HepG2 (cell line): ENCODE measurements at regions not wholly inside any gene's neighbourhood (a gene's known extent, or its start where the extent isn't known, plus 50 kb on each side); places are given as distances from the start of the nearest gene placed in this dataset.

ENCODE experiments used
- ATAC-seq: fragments of 200-7000 bp; cut with Tn5 transposase; 3 replicates; pipeline ENCODE4 v1.9.1; 2020; ENCODE audit warnings: mild to moderate bottlenecking, moderate library complexity
- BruUV-seq: library from RNA; stranded (reverse); fragments of 400-500 nt; replicated peaks from 2 replicates; lab custom pipeline; 2021; lab: Mats Ljungman, UMichigan
- CTCF ChIA-PET: fragments of 300-600 bp; formaldehyde crosslinking; extraction: SDS; loops from one replicate; lab custom pipeline; 2021; ENCODE audit warnings: low total read pairs, inconsistent platforms, low intra/inter-chr PET ratio; lab: Yijun Ruan, JAX
- POLR2A ChIA-PET: fragments of 350-600 bp; sonication (Branson Sonifier 250); formaldehyde crosslinking; loops from one replicate; lab custom pipeline; 2020; ENCODE audit warnings: antibody characterized with exemption, inconsistent platforms; lab: Yijun Ruan, JAX
- DNase-seq: peaks from one replicate; pipeline ENCODE4 v3.0.0-alpha.2; 2015; ENCODE audit warnings: low spot score
- FAIRE-seq: peaks from 3 replicates; lab custom pipeline; 2011; peaks lifted over from hg19 to GRCh38; lab: Jason Lieb, UNC
- H2AFZ ChIP-seq: one replicate; pipeline ENCODE4 v1.6.1; 2011; ENCODE audit warnings: low read length, inconsistent platforms
- H3K27ac ChIP-seq: fragments of 300-600 bp; 3 replicates; pipeline ENCODE4 v1.8.0; 2011; ENCODE audit warnings: mixed run types, mild to moderate bottlenecking, mixed read lengths, low read length, inconsistent platforms; ENCODE audit not compliant: insufficient read depth; ENCODE audit errors: extremely low read length
- H3K27me3 ChIP-seq, 2 experiments: fragments of 200-600 bp in 1 of 2; 2 replicates in 1 of 2; 3 replicates in 1 of 2; pipeline versions ENCODE4 v1.6.0 to v1.8.0; 2011; ENCODE audit warnings: low read length in 2 of 2, mild to moderate bottlenecking in 2 of 2, moderate library complexity in 2 of 2, inconsistent platforms in 1 of 2; ENCODE audit not compliant: insufficient read depth in 2 of 2, control insufficient read depth in 1 of 2
- H3K36me3 ChIP-seq, 2 experiments: fragments of 200-600 bp in 1 of 2; replicated peaks in 1 of 2; 2 replicates in 1 of 2; 3 replicates in 1 of 2; pipeline versions ENCODE4 v1.5.1 to v1.8.0; 2011; ENCODE audit warnings: low read length in 2 of 2, inconsistent platforms in 1 of 2; ENCODE audit not compliant: insufficient read depth in 2 of 2, control insufficient read depth in 1 of 2
- H3K4me1 ChIP-seq: 2 replicates; pipeline ENCODE4 v1.5.1; 2012; ENCODE audit warnings: low read length, inconsistent platforms; ENCODE audit not compliant: insufficient read depth
- H3K4me2 ChIP-seq: 2 replicates; pipeline ENCODE4 v1.6.0; 2011; ENCODE audit warnings: low read depth, low read length, inconsistent platforms
- H3K4me3 ChIP-seq, 3 experiments: fragments of 200-600 bp in 1 of 3; sonication (generic), shearing (Covaris generic) in 1 of 3; replicated peaks in 1 of 3; 2 replicates each; pipeline ENCODE4 v1.5.1; 2011 to 2016; ENCODE audit warnings: low read length in 3 of 3, inconsistent platforms in 2 of 3, low read depth in 2 of 3, mild to moderate bottlenecking in 2 of 3, control low read depth in 1 of 3, mixed read lengths in 1 of 3; ENCODE audit not compliant: insufficient read depth in 1 of 3
- H3K79me2 ChIP-seq: one replicate; pipeline ENCODE4 v1.6.1; 2011; ENCODE audit warnings: low read length, inconsistent platforms; ENCODE audit not compliant: insufficient read depth
- H3K9ac ChIP-seq: 2 replicates; pipeline ENCODE4 v1.6.0; 2011; ENCODE audit warnings: mild to moderate bottlenecking, low read depth, low read length, inconsistent platforms; ENCODE audit not compliant: insufficient read depth
- H3K9me3 ChIP-seq: 2 replicates; pipeline ENCODE4 v1.5.1; 2012; ENCODE audit warnings: mild to moderate bottlenecking, low read length
- H4K20me1 ChIP-seq: 2 replicates; pipeline ENCODE4 v1.6.0; 2011; ENCODE audit warnings: inconsistent platforms, mild to moderate bottlenecking, low read length, moderate library complexity; ENCODE audit not compliant: insufficient read depth
- EEA1 ChIP-seq: sonication (generic); formaldehyde crosslinking; IDR thresholded peaks from 2 replicates; pipeline ENCODE4 v1.5.1; 2020; ENCODE audit warnings: mild to moderate bottlenecking, missing genetic modification reagents, borderline replicate concordance
- GLI4 ChIP-seq: sonication (generic); formaldehyde crosslinking; IDR thresholded peaks from 2 replicates; pipeline ENCODE4 v1.5.1; 2020; ENCODE audit warnings: missing genetic modification reagents, mild to moderate bottlenecking, moderate library complexity, borderline replicate concordance
- JARID2 ChIP-seq: sonication (generic); formaldehyde crosslinking; IDR thresholded peaks from 2 replicates; pipeline ENCODE4 v1.8.1; 2023; ENCODE audit warnings: missing genetic modification reagents, inconsistent platforms; ENCODE audit not compliant: insufficient replicate concordance
- KLF12 ChIP-seq: sonication (generic); formaldehyde crosslinking; IDR thresholded peaks from 2 replicates; pipeline ENCODE4 v1.4.0; 2020; ENCODE audit warnings: missing genetic modification reagents, borderline replicate concordance
- MXD4 ChIP-seq: IDR thresholded peaks from 2 replicates; pipeline ENCODE4 v1.6.1; 2016; ENCODE audit warnings: mild to moderate bottlenecking, missing biosample characterization, missing genetic modification reagents
- NONO ChIP-seq, 2 experiments: fragments of 450-650 bp in 1 of 2; sonication (generic) in 1 of 2; formaldehyde crosslinking in 1 of 2; IDR thresholded peaks in 1 of 2; conservative IDR thresholded peaks in 1 of 2; 2 replicates each; pipeline versions ENCODE4 v1.6.1 to v1.8.0; 2017 to 2022; ENCODE audit warnings: mild to moderate bottlenecking in 1 of 2, missing genetic modification reagents in 1 of 2, moderate library complexity in 1 of 2
- RAD51 ChIP-seq: fragments of 450-650 bp; IDR thresholded peaks from 2 replicates; pipeline ENCODE4 v1.6.1; 2016; ENCODE audit warnings: borderline replicate concordance
- TARDBP ChIP-seq: sonication (generic); formaldehyde crosslinking; IDR thresholded peaks from 2 replicates; pipeline ENCODE4 v1.8.0; 2022; ENCODE audit warnings: mild to moderate bottlenecking, missing genetic modification reagents
- ZNF142 ChIP-seq: sonication (generic); formaldehyde crosslinking; IDR thresholded peaks from 2 replicates; pipeline ENCODE4 v1.4.0; 2020; ENCODE audit warnings: missing genetic modification reagents
- ZNF354B ChIP-seq: sonication (generic); formaldehyde crosslinking; IDR thresholded peaks from 2 replicates; pipeline ENCODE4 v1.8.0; 2022; ENCODE audit warnings: mild to moderate bottlenecking, missing genetic modification reagents
- ZNF556 ChIP-seq: sonication (generic); formaldehyde crosslinking; IDR thresholded peaks from 2 replicates; pipeline ENCODE4 v1.4.0; 2020; ENCODE audit warnings: mild to moderate bottlenecking, missing genetic modification reagents, borderline replicate concordance
- ZNF740 ChIP-seq: sonication (generic); formaldehyde crosslinking; IDR thresholded peaks from 2 replicates; pipeline ENCODE4 v1.4.0; 2020; ENCODE audit warnings: missing genetic modification reagents
- WGBS: methylation state at CpG from one replicate; pipeline ENCODE4 v1.1.6; 2017; ENCODE audit warnings: low lambda C conversion rate; 5-methylcytosine and 5-hydroxymethylcytosine counted together
- in situ Hi-C: cut with HindIII; loops from 2 replicates; pipeline ENCODE4 v1.10.0; 2017; ENCODE audit warnings: low pct_unique_long_range_greater_than_20kb; ENCODE audit not compliant: extremely low pct_ligation_motif_present
- intact Hi-C: fragments of 100-400 bp; cut with micrococcal nuclease; formaldehyde crosslinking; loops from one replicate; pipeline ENCODE4 v1.10.0; 2022; ENCODE audit not compliant: unreplicated experiment
- TF ChIP-seq, protein P1 (sequence below): sonication (generic); formaldehyde crosslinking; IDR thresholded peaks from 2 replicates; pipeline ENCODE4 v1.5.0; 2020; ENCODE audit warnings: missing genetic modification reagents

- no peak for DNase-seq
- in situ Hi-C loops, result no loop called here
- BruUV-seq, result no TSS peak
- TF ChIP-seq EEA1 (CRISPR knock-in tag) (no peak), ZNF740 (no peak), ZNF354B (CRISPR knock-in tag) (no peak), TARDBP (no peak), MXD4 (CRISPR knock-in tag) (no peak), RAD51 (no peak), ZNF142 (CRISPR knock-in tag) (no peak), GLI4 (CRISPR knock-in tag) (no peak), ZNF556 (CRISPR knock-in tag) (no peak), NONO (IDR thresholded peaks at IDR 0.05) (no peak), NONO (CRISPR knock-in tag; conservative IDR thresholded peaks at IDR 0.05) (no peak), KLF12 (CRISPR knock-in tag) (no peak), JARID2 (CRISPR knock-in tag) (no peak)
- TF ChIP-seq, protein P1, sequence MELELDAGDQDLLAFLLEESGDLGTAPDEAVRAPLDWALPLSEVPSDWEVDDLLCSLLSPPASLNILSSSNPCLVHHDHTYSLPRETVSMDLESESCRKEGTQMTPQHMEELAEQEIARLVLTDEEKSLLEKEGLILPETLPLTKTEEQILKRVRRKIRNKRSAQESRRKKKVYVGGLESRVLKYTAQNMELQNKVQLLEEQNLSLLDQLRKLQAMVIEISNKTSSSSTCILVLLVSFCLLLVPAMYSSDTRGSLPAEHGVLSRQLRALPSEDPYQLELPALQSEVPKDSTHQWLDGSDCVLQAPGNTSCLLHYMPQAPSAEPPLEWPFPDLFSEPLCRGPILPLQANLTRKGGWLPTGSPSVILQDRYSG, result no peak
- TF ChIP-seq, all 625 proteins: peak for 0
- ATAC-seq (no peak), FAIRE-seq (no peak)
- WGBS, result 0% methylated on average over 3 of the region's 3 CpGs
- POLR2A ChIA-PET, result no interaction called here
- no peaks in the 10 kb centered on the region for H3K27me3 ChIP-seq
- no peaks in the 10 kb centered on the region for H3K9me3 ChIP-seq
- no peak overlapping the region for H3K4me2 ChIP-seq
- H3K4me1 ChIP-seq, result no peaks in the 10 kb centered on the region
- H3K27ac ChIP-seq, result no peak overlapping the region
- H3K4me3 ChIP-seq, result no peak overlapping the region
- H2AFZ ChIP-seq, result no peak overlapping the region
- intact Hi-C loops, result no loop called here
- H3K79me2 ChIP-seq, result no peaks in the 10 kb centered on the region
- CTCF ChIA-PET, result no interaction called here
- H4K20me1 ChIP-seq, result no peaks in the 10 kb centered on the region
- no peak overlapping the region for H3K9ac ChIP-seq
- H3K36me3 ChIP-seq, result no peaks in the 10 kb centered on the region
Observed at GRCh38 chr1:216820345-216820744, 97.1 kb upstream of the ESRRG start.
